ENCODE measurements at regions not wholly inside any gene's neighbourhood (a gene's known extent, or its start where the extent isn't known, plus 50 kb on each side); places are given as distances from the start of the nearest gene placed in this dataset.

- TF ChIP-seq CTCF (IDR thresholded peaks at IDR 0.05) (no peak), POLR2A (IDR thresholded peaks at IDR 0.05) (no peak), EP300 (IDR thresholded peaks at IDR 0.05) (no peak)
Observed at GRCh38 chr2:240309214-240309613, 126.2 kb upstream of the GPC1 start.
